HG02973 (cell line): ENCODE measurements at regions not wholly inside any gene's neighbourhood (a gene's known extent, or its start where the extent isn't known, plus 50 kb on each side); places are given as distances from the start of the nearest gene placed in this dataset.

ENCODE experiments used
- ATAC-seq: cut with Tn5 transposase; IDR thresholded peaks from one replicate; pipeline ENCODE4 v1.9.1; 2021; ENCODE audit warnings: moderate library complexity; ENCODE audit not compliant: unreplicated experiment

DNA sequence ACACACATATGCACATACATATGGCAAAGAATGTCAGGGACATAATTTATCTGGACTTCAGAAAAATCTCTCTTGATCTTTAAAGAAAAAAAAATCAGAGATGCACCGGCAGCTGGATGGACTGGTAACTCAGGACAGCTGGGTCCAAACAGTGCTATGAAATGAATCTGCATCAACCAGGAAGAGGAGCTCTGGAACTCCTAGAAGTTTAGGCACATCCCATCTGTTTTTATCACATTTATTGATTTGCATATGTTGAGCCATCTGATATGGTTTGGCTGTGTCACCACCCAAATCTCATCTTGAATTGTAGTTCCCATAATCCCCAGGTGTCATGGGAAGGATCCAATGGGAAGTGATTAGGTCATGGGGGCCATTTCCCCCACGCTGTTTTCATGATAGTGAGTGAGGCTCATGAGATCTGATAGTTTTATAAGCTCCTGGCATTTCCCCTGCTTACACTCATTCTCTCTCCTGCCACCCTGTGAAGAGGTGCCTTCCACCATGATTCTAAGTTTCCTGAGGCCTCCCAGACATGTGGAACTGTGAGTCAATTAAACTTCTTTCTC lies 87.7 kb upstream of the AKIP1 start:
- no peak for ATAC-seq

DNA sequence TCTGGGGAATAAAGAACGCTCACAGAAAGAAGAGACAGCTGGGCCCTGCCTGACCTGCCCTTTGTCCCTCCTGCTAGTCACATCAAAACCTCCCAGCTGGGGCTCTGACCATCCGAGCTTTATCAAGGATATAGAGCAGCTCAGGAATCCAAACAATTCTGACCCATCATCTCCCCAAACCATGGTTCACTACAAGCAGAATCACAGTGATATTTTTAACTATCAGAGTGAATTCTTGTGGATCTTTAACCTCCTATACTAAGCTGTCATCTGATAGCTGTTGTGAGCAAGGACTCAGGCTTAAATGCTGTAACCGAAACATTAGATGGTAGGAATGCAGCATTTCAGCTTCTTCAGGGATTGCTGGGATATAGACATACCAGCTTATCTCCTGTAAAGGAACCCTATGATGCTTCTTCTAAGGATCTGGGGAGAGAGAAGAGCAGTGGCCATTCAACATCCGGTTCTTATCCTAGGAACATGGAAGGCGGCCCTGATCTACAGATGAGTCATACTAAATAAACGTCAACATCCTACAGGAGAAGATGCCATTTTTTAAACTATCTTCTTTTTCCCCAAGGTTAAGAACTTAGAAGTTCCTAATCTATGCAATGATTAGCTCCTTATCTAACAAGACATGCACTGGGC lies 84.7 kb upstream of the AKIP1 start:
- no peak for ATAC-seq

DNA sequence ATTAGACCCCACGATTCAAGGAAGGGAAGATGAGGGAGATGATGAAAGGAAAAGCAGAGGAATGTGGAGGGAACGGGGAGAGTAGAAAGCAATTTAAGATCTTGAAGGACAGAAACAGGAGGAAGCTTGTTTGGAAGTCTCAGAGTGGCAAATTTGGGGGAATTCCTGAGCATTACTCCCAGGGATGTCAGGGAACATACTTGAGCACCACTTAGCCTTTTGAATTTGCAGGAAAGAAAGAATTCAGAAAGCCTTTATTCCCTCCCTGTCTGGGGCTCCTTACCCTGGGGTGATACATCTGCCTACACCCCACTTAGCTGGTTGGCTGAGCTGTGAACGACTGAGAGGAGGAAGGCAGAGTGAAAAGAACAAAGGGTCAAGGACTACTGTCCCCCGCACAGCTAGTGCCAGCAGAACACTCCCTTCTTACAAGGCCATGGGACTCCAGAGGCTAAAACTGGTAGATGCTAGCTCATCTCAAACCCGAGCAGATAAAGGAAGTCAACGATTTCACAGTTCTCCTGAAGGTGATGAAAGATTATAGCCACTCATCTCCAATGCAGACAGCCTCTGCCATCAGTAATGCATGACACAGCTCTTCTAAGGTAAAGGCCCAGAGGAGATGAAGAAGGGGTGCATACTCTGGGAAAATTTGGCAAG lies 84.0 kb upstream of the AKIP1 start:
- ATAC-seq, result no peak

DNA sequence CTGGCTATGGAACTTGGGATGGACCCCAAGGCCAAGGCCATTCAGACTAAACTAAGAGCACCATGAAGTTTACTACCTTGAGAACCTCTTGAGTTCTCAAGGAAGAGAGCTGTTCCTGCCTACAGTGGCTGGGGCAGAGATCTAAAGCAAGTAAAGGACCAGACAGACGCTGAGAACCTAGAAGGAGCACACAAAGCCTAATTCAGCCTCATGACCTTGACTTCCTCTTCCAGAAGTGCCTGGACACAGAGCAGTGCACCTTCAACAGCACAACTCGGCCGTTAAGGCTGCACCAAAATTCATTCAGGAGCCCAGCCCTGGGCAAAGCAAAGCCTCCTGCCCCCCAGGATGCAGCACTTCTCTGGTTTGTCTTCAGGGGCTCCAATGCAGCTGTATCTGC lies 82.9 kb upstream of the AKIP1 start:
- ATAC-seq, result no peak

DNA sequence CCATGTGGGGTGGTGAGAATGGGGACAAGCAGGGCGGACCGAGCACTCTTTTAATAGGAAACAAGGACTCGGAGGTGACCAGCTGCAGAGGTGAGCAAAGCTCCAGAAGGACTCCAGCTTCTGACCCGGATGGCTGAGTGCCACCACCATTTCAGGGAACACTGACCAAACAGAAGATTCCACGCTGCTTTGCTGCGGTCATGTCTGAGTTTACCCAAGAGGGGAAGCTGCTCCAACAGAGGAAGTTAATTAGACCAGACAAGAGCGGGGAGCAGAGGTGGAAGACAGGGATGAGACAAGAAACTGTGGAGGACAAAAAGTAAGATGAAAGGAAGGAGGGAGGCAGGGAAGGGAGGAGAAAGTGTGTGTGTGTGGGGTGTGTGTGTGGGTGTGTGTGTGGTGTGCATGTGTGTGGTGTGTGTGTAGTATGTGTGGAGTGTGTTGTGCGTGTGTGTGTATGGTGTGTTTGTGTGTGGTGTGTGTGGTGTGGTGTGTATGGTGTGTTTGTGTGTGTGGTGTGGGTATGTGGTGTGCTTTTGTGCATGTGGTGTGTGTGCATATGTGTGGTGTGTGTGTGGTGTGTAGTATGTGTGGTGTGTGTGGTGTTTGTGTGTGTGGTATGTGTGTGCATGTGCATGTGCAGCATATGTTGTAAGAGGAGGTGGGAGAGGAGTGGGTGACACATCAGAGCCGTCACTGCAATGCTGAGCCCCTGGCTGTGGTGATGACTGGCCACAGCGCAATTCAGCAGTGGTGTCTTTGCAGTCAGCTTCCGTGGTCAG lies 82.2 kb upstream of the AKIP1 start:
- no peak for ATAC-seq

DNA sequence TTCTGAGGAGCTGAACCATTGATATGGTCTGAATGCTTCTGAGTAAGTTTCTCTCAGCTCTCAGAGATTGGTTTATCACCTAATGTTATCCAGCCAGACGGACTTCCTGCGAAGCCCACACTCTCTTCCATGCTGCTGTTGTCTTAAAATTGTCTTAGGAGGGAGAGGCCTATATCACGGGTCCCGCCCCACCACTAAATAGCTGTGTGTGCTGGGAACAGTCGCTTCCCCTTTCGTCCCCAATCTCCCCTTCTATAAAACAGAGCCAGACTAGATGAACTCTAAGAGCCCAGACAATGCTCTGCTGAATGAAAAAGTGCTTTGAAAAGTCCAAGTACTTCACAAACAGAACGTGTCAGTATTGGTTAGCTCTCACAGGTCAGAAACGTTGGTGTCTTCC lies 81.4 kb upstream of the AKIP1 start:
- no peak for ATAC-seq

DNA sequence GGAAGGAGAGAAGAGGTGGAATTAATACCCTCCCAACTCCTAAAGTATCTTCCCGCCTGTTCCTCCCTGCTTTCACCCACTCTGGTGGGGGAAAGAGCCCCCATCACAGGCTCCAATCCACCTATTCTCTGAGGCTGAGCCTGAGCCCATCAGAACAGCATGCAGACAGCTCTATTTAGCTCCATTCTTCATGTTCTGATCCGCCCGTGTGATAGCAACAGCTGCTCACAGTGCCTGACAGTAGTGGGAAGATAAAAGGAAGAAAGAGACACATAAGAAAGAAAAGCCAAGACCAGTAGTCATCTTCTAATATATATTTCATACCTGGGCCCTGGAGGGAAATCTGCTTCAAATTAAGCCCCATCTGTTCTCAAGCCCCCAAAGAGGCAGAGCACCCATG lies 80.3 kb upstream of the AKIP1 start:
- no peak for ATAC-seq

GRCh38 chr11:8831861-8832260 lies 79.1 kb upstream of the AKIP1 start:
- no peak for ATAC-seq

DNA sequence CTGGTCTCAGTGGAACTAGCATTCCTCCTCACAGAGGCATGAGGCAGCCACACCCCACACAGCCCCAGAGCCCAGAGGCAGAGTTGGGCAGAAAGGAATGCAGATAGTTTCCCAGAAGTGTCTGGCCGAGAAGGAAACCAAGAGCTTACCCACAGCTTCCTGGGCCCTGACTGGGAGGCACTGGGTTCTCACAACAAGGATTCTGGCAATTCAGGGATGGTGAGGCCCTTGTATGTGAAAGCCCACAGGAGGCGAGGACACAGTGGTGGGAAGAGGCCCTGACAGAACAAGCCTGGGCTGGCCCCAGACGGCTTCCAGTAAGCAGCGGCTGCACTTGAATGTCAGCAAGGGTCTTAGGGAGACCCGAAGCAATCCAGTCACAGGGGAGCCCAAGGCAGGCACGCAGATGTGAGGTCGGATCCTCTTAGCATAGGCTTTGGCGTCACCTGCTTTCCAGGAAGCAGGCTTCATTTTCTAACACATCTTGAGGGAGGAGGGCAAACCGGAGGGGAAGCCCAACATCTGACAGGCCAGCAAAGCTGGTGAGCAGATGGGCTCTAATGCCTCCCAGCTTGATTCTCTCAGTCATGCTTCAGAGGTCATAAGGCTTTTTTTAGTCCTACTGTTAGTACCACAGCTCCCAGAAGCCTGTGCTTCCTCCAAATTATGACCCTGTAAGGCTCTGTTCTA lies 78.3 kb upstream of the AKIP1 start:
- peak; percentile 82 for ATAC-seq

DNA sequence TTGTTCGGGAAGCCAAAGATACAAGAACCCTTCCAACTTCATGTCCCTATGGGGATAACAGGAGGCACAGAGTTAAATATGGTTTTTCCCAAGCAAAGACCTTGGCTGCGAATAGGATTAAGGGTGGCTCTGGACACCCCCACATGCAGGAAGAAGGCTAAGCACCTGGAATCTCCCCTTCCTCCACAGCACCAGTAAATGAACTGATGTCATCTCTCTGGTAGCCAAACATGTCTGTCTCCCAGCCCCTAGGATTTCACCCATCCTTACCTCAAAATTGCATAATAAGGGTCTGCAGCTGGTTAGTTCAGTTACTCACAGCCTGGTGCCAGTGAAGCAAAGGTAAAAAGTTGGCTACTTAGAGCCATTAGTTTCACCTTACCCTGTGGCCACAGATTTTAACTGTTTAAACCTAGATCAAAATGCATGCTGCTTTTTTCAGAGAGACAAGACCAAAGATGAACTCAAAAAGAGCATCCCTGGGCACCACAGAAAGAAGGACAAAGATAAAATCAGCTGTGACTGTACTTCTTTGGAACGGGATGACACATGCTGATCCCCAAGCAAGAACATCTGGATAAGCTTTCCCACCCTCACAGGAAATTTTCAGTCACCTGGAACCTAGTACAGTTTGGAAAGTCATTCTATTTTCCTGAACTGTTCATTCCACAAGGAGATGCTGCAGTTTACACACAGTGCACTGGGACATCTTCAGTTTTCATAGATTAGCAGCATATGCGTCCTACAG lies 77.2 kb upstream of the AKIP1 start:
- ATAC-seq, result no peak

GRCh38 chr11:8834379-8834778 lies 76.6 kb upstream of the AKIP1 start:
- no peak for ATAC-seq

DNA sequence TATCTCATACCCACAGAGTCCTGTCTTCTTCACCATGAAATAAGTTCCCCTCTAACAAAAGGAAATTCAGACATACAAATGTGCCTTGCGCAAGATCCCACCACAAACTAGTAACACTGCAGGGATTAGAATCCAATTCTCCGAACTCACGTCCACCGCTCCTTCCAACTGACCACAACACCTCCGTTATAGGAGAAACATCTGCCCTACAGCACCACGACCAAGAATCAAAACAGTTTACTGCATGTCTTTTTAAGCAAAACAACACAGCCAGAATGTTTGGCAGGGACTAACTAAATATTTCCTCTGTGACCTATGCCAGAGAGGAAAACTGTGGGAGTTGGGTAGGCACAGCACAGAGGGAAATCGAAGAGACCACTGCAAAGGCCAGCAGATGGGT lies 72.7 kb upstream of the AKIP1 start:
- no peak for ATAC-seq

- no peak for ATAC-seq
Observed at GRCh38 chr11:8839306-8839956, 71.6 kb upstream of the AKIP1 start.

DNA sequence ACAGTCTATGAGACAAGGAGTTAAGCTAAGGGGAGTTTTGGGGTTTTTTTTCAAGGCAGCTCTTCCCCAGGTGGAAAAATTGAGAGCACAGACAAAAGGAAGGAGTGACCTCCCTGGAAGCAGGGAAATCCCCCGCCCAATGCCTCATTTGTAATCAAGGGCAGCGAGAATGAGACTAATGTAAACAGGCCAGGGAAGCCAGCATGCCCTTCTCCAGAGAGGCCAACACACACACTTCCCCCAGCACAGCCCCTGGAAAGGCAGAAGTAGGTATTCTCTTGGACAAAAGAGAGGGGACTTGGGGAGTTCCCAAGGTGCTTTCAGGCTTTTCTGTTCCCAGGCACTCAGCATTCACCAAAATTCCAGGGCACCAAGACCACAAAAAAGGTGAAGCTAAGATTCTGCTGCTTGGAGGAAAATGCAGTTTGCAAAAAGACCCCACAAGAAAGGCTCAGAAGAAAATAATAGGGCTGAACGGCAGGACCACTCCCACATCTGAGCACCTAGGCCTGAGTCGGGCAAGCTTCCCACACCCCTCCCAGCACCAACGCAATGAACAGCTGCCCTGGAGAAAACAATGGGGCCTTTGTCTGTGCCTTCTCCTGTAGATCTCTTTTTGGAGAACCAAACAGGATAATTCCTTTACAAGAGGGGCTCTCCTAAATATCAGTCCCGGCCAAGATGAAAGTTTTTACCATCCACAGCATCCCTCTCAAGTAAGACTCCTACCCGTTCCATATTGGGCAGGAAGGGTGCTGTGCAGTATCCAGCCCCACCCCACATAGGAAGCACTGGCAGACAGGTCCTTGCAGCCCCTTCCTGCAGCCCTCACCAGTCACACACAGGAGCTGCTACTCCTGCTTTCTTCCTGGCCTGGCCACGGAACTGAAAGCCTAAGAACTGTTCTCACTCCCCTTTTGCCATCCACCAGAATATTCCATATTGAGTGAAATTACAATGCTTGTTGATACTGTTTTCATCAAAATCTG lies 70.7 kb upstream of the AKIP1 start:
- ATAC-seq, result no peak

DNA sequence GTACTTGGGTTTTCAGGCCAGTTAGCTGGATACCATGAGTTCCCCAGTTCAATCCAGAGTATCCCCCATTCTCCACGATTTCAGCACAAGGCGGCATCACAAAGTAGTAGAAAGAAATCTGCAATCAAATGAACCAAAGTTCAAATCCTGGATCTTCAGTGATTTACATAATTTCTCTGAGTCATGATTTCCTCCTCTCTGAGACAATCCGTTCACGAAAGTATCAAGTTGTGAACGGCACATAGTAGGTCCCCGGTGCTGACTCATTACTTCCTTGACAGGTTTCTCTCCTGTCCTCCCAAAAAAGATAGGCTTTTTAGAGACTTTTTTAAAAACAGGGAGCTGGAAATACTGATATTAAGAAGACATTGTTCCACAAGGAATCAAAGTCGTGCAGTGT lies 69.1 kb upstream of the AKIP1 start:
- ATAC-seq, result no peak

DNA sequence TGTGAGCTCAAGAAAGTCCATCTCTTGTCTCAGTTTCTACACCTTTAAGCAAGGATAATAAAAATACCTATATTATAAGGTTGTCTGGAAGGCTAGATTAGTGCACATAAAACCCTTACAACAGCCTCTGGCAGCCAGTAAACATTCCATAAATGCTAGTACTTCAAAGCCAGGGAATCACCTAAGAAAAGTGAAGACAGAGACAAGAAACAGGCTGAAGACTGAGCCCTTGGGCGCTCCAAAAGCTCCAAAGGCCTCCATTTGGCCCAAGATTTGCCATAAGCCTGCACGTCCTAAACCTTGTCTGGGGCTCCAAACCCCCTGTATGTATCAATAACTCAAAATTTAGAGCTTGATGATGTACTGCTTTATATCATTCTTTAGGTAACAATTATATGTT lies 52.2 kb upstream of the AKIP1 start:
- ATAC-seq, result no peak
